ENCODE measurements at regions not wholly inside any gene's neighbourhood (a gene's known extent, or its start where the extent isn't known, plus 50 kb on each side); places are given as distances from the start of the nearest gene placed in this dataset.

GRCh38 chr1:218967836-218968235 lies 205.8 kb upstream of the LYPLAL1 start:
- TF ChIP-seq MAFK (IDR thresholded peaks at IDR 0.05; ENCODE audit: partially characterized antibody) (no peak), CBX2 (IDR thresholded peaks at IDR 0.05; ENCODE audit: borderline replicate concordance, low read depth) (no peak), PHF8 (IDR thresholded peaks at IDR 0.05; ENCODE audit: borderline replicate concordance, low read depth) (no peak), HDAC2 (IDR thresholded peaks at IDR 0.05) (no peak), USF2 (IDR thresholded peaks at IDR 0.05) (no peak), RARB (CRISPR knock-in tag; IDR thresholded peaks at IDR 0.05) (no peak), ESRRA (IDR thresholded peaks at IDR 0.05; ENCODE audit: borderline replicate concordance, low read length) (no peak), JUN (IDR thresholded peaks at IDR 0.05) (no peak), HOXB5 (CRISPR knock-in tag; IDR thresholded peaks at IDR 0.05) (no peak), CTCF (IDR thresholded peaks at IDR 0.05) (no peak), HOXB13 (CRISPR knock-in tag; IDR thresholded peaks at IDR 0.05; ENCODE audit: low read depth) (no peak), CEBPB (IDR thresholded peaks at IDR 0.05) (no peak), NFE2L2 (conservative IDR thresholded peaks at IDR 0.05; ENCODE audit: low read length) (no peak), FOSB (CRISPR knock-in tag; IDR thresholded peaks at IDR 0.05) (no peak), NR3C1 (IDR thresholded peaks at IDR 0.05) (no peak), E2F6 (IDR thresholded peaks at IDR 0.05; ENCODE audit: borderline replicate concordance, low read depth) (no peak), BCL3 (IDR thresholded peaks at IDR 0.05) (no peak), KDM1A (IDR thresholded peaks at IDR 0.05; ENCODE audit: low read depth) (no peak)
- no peak overlapping the region for H3K4me3 ChIP-seq
- H3K9me3 ChIP-seq, result peaks cover 13% of the 10 kb centered on the region; the same call in 2 of the 3 replicates
- DNase-seq (ENCODE audit: low read depth in 1 of 2, low spot score in 1 of 2), result no peak
- no peak for FAIRE-seq
- no peak for ATAC-seq
- CTCF ChIA-PET, result no interaction called here
- H3K4me1 ChIP-seq, result no peaks in the 10 kb centered on the region
- no peak overlapping the region for H3K27ac ChIP-seq
- no peak overlapping the region for H3K4me2 ChIP-seq
- WGBS (ENCODE audit: missing lambda C conversion rate), result 58% methylated on average over 2 of the region's 2 CpGs
- POLR2A ChIA-PET, result no interaction called here

DNA sequence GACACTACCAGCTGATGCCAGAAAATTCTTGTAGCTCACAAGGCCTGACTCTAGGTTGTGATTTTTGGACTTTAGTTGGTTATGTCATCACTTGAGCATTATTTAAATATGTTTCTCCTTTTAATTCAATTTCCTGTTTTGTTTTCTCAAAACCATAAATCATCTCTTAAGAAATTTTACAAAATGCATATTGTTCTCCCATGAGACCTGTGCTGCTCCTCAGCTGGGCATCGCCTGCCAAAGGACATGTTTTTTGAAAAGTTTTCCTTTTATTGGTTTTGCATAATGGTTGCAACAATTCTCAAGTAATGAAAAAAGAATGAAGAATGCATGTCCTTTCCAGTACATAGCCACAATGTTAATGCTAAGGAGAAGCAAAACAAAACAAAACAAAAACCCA lies 204.7 kb upstream of the LYPLAL1 start:
- WGBS (ENCODE audit: missing lambda C conversion rate), result 86% methylated on average over 1 of the region's 1 CpG
- Histone ChIP-seq H3K4me2 (no peak overlapping the region), H3K4me3 (no peak overlapping the region), H3K9me3 (peaks cover 14% of the 10 kb centered on the region; the same call in 2 of the 3 replicates), H3K27ac (no peak overlapping the region), H3K4me1 (no peaks in the 10 kb centered on the region)
- POLR2A ChIA-PET, result no interaction called here
- DNase-seq (ENCODE audit: low read depth in 1 of 2, low spot score in 1 of 2) (no peak), FAIRE-seq (no peak), ATAC-seq (no peak)
- TF ChIP-seq NR3C1 (IDR thresholded peaks at IDR 0.05), result no peak
- no peak for TF ChIP-seq BCL3 (IDR thresholded peaks at IDR 0.05)
- no peak for TF ChIP-seq KDM1A (IDR thresholded peaks at IDR 0.05; ENCODE audit: low read depth)
- no peak for TF ChIP-seq ESRRA (IDR thresholded peaks at IDR 0.05; ENCODE audit: borderline replicate concordance, low read length)
- no peak for TF ChIP-seq POLR2A (IDR thresholded peaks at IDR 0.05; ENCODE audit: low read length)
- TF ChIP-seq USF2 (IDR thresholded peaks at IDR 0.05), result no peak
- no peak for TF ChIP-seq HOXB13 (CRISPR knock-in tag; IDR thresholded peaks at IDR 0.05; ENCODE audit: low read depth)
- TF ChIP-seq HDAC2 (IDR thresholded peaks at IDR 0.05), result no peak
- no peak for TF ChIP-seq NPAS2 (CRISPR knock-in tag; IDR thresholded peaks at IDR 0.05; ENCODE audit: borderline replicate concordance)
- TF ChIP-seq ZFP36 (IDR thresholded peaks at IDR 0.05; ENCODE audit: borderline replicate concordance, partially characterized antibody), result no peak
- no peak for TF ChIP-seq CEBPB (IDR thresholded peaks at IDR 0.05)
- no peak for TF ChIP-seq E2F6 (IDR thresholded peaks at IDR 0.05; ENCODE audit: borderline replicate concordance, low read depth)
- no peak for TF ChIP-seq RCOR1 (IDR thresholded peaks at IDR 0.05; ENCODE audit: low read depth, low read length)
- CTCF ChIA-PET, result no interaction called here
